ENCODE measurements at regions not wholly inside any gene's neighbourhood (a gene's known extent, or its start where the extent isn't known, plus 50 kb on each side); places are given as distances from the start of the nearest gene placed in this dataset.

- Histone ChIP-seq H3K36me3 (ENCODE audit: insufficient read depth, low read length) (no peaks in the 10 kb centered on the region), H3K9me2 (ENCODE audit: insufficient read depth, low read length) (no peaks in the 10 kb centered on the region), H3K4me2 (ENCODE audit: low read length) (no peak overlapping the region), H3K27ac (ENCODE audit: low read depth, low read length, poor library complexity, severe bottlenecking) (no peak overlapping the region), H4K20me1 (ENCODE audit: insufficient read depth, low read length) (no peaks in the 10 kb centered on the region), H3K4me3 (ENCODE audit: low read depth, low read length, poor library complexity, severe bottlenecking) (no peak overlapping the region), H2AFZ (ENCODE audit: low read length) (no peak overlapping the region), H3K4me1 (ENCODE audit: insufficient read depth, low read length, poor library complexity, severe bottlenecking) (no peaks in the 10 kb centered on the region), H3K9me3 (ENCODE audit: low read length) (no peaks in the 10 kb centered on the region), H3K79me2 (ENCODE audit: insufficient read depth, low read depth, low read length) (no peaks in the 10 kb centered on the region)
- TF ChIP-seq CTCF (conservative IDR thresholded peaks at IDR 0.05; ENCODE audit: low read length): no peak
- TF ChIP-seq EZH2phosphoT487 (IDR thresholded peaks at IDR 0.05; ENCODE audit: borderline replicate concordance, low read depth, low read length): no peak
- no TSS peak for BruUV-seq (replicated peaks)
- ChIA-PET POLR2A (no interaction called here), CTCF (ENCODE audit: unreplicated experiment) (no interaction called here)
- no peak for DNase-seq (ENCODE audit: low spot score)
- intact Hi-C loops (cut with micrococcal nuclease; ENCODE audit: unreplicated experiment): no loop called here
Measured at GRCh38 chr18:76558881-76559667, 64.0 kb upstream of the ZNF516 start.

GRCh38 chr18:76557026-76557575 lies 62.1 kb upstream of the ZNF516 start:
- Histone ChIP-seq H2AFZ (ENCODE audit: low read length) (no peak overlapping the region), H3K27ac (ENCODE audit: low read depth, low read length, poor library complexity, severe bottlenecking) (no peak overlapping the region), H3K9me3 (ENCODE audit: low read length) (no peaks in the 10 kb centered on the region), H3K9me2 (ENCODE audit: insufficient read depth, low read length) (no peaks in the 10 kb centered on the region), H3K36me3 (ENCODE audit: insufficient read depth, low read length) (no peaks in the 10 kb centered on the region), H3K79me2 (ENCODE audit: insufficient read depth, low read depth, low read length) (no peaks in the 10 kb centered on the region), H3K4me3 (ENCODE audit: low read depth, low read length, poor library complexity, severe bottlenecking) (no peak overlapping the region), H4K20me1 (ENCODE audit: insufficient read depth, low read length) (no peaks in the 10 kb centered on the region), H3K4me1 (ENCODE audit: insufficient read depth, low read length, poor library complexity, severe bottlenecking) (no peaks in the 10 kb centered on the region), H3K4me2 (ENCODE audit: low read length) (no peak overlapping the region)
- intact Hi-C loops (cut with micrococcal nuclease; ENCODE audit: unreplicated experiment): no loop called here
- DNase-seq (ENCODE audit: low spot score): no peak
- TF ChIP-seq CTCF (conservative IDR thresholded peaks at IDR 0.05; ENCODE audit: low read length) (no peak), EZH2phosphoT487 (IDR thresholded peaks at IDR 0.05; ENCODE audit: borderline replicate concordance, low read depth, low read length) (no peak)
- ChIA-PET CTCF (ENCODE audit: unreplicated experiment) (no interaction called here), POLR2A (no interaction called here)
- no TSS peak for BruUV-seq (replicated peaks)

- CTCF ChIA-PET (ENCODE audit: unreplicated experiment): no interaction called here
- intact Hi-C loops (cut with micrococcal nuclease; ENCODE audit: unreplicated experiment): no loop called here
- POLR2A ChIA-PET: no interaction called here
- Histone ChIP-seq H3K36me3 (ENCODE audit: insufficient read depth, low read length) (no peaks in the 10 kb centered on the region), H2AFZ (ENCODE audit: low read length) (no peak overlapping the region), H3K79me2 (ENCODE audit: insufficient read depth, low read depth, low read length) (no peaks in the 10 kb centered on the region), H3K9me3 (ENCODE audit: low read length) (no peaks in the 10 kb centered on the region), H4K20me1 (ENCODE audit: insufficient read depth, low read length) (no peaks in the 10 kb centered on the region), H3K4me3 (ENCODE audit: low read depth, low read length, poor library complexity, severe bottlenecking) (no peak overlapping the region), H3K9me2 (ENCODE audit: insufficient read depth, low read length) (no peaks in the 10 kb centered on the region), H3K4me2 (ENCODE audit: low read length) (no peak overlapping the region), H3K27ac (ENCODE audit: low read depth, low read length, poor library complexity, severe bottlenecking) (no peak overlapping the region), H3K4me1 (ENCODE audit: insufficient read depth, low read length, poor library complexity, severe bottlenecking) (no peaks in the 10 kb centered on the region)
- TF ChIP-seq EZH2phosphoT487 (IDR thresholded peaks at IDR 0.05; ENCODE audit: borderline replicate concordance, low read depth, low read length) (no peak), CTCF (conservative IDR thresholded peaks at IDR 0.05; ENCODE audit: low read length) (no peak)
- BruUV-seq (replicated peaks): no TSS peak
- no peak for DNase-seq (ENCODE audit: low spot score)
Measured at GRCh38 chr18:76554547-76555222, 59.6 kb upstream of the ZNF516 start.

Data from OCI-LY7 (cell line).